GM19395 (cell line): ENCODE measurements at regions not wholly inside any gene's neighbourhood (a gene's known extent, or its start where the extent isn't known, plus 50 kb on each side); places are given as distances from the start of the nearest gene placed in this dataset.
"Not testable (repeated sequence)": the region's sequence is repeated elsewhere in the genome, so short reads cannot be mapped to it uniquely, and the experiment has no call there.

Source experiments
- ATAC-seq: cut with Tn5 transposase; IDR thresholded peaks from one replicate; pipeline ENCODE4 v1.9.1; 2021; ENCODE audit warnings: mild to moderate bottlenecking, moderate library complexity; ENCODE audit not compliant: unreplicated experiment

DNA sequence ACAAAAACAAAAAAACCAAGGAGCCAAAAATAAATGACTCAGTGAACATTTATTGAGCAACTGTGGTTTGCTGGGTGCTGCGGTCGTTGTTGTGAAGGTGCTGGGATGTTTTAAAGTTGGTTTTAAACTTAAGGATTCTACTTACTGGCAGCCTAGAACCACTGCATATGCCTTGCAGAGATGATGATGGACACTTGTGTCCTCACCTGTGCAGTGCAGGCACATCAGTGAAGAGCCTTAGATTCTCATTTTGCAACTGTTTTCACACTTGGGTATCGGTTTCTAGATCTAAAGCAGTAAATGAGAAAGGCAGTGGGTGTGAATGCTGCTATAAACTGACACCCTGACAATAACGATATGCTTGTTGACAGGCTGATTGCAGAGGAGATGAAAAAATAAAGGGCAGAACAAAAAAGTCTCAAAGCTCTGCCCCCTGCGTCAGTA, 68.8 kb downstream of the UTRN start:
- ATAC-seq: peak; percentile 78

DNA sequence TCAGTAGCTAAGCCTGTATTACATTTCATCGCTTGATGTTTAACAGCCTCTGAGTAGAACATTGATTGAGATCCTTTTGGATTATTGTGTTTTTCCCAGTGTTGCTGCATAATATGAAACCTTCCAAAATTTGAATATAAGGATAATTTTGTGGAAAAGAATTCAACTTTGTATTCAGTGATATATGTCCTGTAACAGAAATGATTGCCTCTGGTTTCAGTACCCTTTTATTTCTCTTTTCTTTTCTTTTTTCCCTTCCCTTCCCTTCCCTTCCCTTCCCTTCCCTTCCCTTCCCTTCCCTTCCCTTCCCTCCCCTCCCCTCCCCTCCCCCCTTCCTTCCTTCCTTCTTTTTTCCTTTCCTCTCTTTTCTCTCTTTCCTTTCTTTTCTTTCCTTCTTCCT, 74.6 kb downstream of the UTRN start:
- ATAC-seq: no peak

DNA sequence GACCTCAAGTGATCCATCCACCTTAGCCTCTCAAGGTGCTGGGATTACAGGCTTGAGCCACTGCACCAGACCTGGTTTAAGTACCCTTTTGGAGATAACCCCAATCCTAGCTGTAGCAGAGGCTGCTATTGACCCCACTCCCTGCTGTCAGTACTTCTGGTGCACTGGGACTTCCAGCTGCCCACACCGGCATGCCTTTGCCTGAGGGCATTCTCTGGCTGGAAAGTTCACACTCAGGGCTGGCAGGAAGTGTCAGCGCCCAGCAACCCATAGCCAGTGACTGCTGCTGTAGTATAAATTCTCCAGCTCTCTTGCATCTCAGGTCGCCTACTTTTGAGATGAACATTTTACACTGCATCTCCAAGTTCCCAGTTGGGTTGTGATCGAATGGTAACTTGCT, 75.3 kb downstream of the UTRN start:
- no peak for ATAC-seq

DNA sequence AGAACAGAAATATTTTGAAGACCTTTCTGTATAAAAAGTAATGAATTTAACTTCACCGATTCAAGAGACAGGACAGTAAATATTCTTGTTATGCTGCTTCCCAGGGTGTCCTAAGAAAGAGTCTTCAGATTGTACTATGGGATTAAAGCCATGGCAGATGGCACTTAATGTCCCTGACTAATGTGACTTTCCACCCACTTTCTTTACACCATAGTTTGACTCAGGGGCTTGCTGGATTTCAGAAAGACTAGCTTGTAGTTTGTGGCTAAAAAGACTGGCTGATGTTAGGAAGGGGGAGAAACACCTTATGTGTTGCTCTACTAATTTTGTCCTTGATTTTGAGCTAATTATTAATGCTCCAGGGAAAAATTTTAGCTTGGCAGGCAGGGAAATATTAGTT, 75.9 kb downstream of the UTRN start:
- ATAC-seq: no peak

DNA sequence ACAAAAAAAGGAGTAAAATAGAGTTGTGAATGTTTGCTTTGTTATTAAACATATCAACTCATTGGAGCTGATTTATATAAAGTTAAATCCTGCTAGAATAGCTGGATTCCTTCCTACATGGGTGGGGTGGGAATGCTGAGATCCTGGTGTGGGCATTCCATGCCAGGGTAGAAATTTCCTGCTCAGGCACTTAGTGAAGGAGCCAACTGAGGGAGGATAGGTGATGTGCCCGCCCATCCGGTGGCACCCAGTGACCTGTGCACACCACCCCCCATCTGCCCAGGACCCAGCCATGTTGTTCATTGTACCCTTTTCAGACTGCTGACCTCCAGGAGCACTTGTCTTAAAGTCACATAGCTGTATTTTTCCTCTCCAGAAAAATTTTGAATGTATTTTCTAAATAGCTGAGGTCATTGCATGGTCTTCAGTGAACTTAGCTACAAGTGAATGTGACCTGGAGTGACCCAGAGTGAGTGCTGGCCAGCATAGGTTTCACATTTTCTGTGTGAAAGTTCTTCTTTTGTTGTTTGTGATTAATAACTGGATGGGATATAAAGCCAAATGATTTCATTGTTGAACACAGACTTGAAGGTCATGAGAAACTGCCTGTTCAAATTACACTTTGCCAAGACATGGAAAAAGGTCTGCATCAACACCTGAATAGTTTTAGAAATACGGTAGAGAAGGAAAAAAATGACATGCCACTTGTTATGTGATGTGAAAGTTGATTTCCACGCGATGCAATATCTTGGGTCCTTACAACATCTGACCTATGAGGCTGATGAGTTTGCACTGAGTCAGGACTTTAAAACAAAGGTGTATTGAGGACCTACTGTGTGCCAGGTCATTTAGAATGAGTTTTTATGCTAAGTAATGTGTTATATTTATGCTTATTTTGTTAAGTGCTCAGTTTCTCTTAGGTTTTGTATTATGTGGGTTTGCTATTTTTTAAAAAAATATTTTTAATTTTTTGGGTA, 77.2 kb downstream of the UTRN start:
- ATAC-seq: no peak

DNA sequence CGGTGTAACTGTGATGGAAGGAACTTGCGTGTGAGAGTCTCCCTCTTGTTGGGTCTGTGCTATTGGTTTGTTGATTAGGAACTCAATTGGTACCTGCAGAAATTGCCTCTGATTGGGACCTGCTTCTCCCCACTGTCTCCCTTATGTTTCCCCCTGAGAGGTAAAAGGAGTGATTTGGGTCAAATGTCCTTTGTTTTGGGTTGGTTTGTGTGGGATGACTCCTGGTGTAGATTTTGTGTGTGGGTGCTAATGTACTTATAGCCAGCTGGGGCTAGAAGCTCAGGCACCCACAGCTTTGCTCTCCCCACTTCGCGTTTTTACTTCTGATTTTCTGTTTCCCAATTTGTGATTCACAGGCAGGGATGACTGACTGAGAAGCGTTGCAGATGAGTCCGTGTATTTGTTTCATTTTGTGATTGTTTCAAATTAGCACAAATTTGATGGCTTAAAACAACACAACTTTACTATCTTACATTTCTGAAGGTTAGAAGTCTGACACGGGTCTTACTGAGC, 79.1 kb downstream of the UTRN start:
- no peak for ATAC-seq

DNA sequence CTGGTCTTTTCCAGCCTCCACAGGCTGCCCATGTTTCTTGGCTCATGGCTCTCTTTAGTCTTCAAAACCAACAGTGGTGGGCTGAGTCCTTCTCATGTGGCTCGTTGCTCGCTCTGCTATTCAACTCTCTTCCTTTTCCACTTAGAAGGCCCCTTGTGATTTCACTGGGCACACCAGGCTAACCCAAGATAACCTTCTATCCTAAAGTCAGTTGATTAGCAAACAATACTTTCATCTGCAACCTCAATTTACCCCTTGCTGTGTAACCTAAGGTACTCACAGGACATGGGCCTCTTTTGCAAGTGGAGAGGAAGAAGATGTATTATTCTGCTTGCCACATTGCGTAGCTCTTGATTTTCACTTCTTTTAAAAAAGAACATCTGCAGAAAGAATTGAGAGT, 79.6 kb downstream of the UTRN start:
- ATAC-seq: no peak

DNA sequence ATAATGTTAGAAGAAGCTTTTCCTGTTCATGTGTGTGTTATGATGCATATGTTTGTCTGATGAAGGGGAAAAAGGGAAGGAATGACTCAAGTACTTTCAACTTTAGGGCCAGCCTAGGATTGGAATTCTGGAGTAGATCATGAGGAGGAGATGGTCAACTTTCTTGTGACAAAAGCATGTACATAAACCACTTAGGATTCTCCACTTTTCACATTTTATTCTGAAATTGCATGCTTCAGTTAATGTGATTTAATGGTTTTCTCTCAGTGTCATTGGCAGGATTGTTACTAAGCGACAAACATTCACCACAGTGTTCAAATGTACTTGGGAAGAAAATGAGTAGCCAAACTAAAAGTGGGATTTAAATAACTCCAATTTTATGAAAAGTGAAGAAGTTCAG, 80.1 kb downstream of the UTRN start:
- no peak for ATAC-seq

DNA sequence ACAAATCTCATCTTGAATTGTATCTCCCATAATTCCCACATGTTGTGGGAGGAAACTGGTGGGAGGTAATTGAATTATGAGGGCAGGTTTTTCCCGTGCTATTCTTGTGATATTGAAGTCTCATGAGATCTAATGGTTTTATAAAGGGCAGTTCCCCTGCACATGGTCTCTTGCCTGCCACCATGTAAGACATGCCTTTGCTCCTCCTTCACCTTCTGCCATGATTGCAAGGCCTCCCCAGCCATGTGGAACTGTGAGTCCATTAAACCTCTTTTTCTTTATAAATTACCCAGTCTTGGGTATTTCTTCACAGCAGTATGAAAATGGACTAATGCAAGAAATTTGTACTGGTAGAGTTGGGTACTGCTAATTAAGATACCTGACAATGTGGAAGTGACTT, 84.6 kb downstream of the UTRN start:
- not testable (repeated sequence) for ATAC-seq

DNA sequence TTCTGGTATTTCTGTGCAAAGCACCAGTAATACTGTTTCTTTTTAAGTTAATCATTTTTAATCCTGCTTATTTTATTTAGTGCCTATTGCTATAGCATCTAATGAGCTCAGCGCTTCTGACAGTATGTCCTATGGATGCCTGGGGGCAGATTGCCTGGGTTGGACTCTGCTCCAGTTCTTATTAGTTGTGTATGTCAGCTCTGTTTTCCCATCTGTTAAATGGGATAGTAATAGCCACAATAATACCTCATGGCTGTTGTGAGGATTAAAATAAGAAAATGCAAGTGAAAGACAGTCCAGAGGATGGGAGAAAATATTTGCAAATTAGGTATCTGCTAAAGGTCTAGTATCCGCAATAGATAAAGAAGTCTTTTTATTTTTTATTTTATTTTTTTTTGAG, 87.0 kb downstream of the UTRN start:
- ATAC-seq: no peak

DNA sequence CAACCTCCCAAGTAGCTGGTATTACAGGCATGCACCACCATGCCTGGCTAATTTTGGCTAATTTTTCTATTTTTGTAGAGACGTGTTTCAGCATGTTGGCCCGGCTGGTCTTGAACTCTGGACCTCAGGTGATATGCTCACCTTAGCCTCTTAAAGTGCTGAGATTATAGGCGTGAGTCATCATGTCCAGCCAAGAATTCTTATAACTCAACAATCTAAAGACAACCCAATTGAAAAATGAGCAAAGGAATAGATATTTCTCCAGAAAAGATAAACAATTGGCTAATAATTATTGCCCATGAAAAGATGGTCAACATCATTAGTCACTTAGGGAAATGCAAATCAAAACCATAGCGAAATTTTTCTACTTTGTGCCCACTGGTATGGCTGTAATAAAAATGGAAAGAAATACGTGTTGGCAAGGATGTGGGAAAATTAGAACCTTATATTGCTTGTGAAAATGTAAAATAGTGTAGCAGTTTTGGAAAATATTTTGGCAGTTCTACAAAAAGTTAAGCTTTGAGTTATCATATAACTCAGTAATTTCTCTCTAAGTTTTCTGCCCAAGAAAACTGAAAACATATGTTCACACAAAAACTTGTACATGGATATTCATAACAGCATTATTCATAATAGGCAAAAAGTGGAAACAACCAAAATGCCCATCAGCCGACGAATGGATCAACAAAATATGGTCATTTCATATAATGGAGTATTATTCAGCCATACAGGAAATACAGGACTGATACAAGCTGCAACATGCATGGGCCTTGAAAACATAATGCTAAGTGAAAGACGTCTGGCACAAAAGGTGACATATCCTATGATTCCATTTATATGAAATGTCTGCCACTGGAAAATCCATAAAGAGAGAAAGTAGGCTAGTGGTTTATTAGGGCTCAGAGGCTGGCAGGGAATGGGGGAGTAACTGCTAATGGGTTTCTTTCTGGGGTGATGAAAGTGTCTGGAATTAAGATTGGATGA, 87.8 kb downstream of the UTRN start:
- ATAC-seq: no peak

DNA sequence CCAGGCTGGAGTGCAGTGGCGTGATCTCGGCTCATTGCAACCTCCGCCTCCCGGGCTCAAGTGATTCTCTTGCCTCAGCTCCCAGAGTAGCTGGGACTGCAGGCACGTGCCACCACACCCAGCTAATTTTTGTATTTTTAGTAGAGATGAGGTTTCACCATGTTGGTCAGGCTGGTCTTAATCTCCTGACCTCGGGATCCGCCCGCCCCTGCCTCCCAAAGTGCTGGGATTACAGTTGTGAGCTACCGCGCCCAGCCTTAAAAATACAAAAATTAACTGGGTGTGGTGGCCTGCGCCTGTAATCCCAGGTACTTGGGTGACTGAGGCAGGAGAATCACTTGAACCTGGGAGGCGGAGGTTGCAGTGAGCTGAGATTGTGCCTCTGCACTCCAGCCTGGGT, 89.4 kb downstream of the UTRN start:
- not testable (repeated sequence) for ATAC-seq

DNA sequence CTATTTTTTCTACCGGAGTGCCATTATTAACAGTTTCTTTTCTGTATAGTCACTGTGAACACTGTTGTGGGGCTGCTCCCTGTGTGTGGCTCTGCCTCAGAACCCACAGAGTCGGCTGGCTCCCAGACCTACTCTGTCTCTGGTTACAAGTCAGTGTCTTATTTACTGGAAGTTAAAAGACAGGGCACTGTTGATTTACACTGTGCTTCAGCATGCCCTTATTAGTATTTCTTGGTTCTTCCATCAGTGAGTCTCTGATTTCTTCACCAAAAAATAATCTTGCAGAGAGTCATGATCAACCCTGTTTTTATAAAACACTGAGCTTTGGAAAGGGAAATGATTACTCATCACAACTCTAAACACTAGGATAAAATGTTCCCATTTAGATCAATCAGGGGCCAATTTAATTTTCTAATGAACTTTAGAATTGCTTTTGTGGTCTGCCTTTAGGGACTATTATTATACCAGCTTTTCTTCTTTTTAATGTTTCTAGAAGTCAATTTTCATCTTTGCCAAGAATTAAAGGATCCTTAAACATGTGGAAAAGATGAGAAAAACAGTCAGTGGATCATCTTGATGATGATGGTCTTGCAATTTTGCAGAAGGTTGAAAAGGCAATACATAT, 92.6 kb downstream of the UTRN start:
- ATAC-seq: no peak

DNA sequence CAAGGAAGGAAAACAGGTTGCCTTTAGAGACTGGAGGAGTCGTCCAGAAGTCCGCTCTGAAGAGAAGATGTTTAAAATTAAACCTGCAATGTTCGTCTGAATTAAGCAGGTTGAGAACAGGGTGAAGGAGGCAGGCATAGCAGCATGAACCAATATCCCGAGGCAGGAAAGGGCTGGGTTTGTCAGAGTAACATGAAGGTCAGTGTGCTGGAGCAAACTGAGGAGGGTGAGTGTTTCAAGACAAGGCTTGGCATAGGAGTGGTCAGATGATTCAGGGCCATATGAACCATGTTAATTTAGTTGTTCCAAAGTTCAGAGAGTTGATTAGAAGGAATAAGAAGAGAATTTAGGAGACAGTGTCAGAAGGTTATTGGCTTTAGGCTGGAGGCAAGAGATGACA, 93.3 kb downstream of the UTRN start:
- ATAC-seq: no peak

DNA sequence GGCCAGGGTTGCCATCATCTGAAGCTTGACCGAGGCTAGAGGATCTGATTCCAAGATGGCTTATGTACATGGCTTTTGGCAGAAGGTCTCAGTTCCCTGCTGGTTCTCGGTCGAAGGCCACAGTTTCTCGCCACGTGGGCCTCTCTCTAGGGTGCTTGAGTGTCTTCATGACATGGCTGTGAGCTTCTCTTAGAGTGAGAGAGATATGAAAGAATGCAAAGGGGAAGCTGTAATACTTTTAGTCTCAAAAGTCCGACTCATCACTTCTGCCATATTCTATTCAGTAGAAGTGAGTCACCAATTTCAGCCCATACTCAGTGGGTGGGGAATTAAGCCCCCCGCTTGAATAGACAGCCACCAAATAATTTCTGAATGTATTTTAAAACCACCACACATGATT, 94.2 kb downstream of the UTRN start:
- ATAC-seq: peak; percentile 61

DNA sequence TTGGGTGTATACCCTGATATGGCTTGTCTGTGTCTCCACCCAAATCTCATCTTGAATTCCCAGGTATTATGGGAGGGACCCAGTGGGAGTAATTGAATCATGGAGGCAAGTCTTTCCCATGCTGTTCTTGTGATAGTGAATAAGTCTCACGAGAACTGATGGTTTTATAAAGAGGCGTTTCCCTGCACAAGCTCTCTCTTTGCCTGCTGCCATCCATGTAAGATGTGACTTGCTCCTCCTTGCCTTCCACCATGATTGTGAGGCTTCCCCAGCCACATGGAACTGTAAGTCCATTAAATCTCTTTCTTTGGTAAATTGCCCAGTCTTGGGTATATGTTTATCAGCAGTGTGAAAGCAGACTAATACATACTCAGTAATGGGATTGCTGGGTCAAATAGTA, 96.4 kb downstream of the UTRN start:
- not testable (repeated sequence) for ATAC-seq

DNA sequence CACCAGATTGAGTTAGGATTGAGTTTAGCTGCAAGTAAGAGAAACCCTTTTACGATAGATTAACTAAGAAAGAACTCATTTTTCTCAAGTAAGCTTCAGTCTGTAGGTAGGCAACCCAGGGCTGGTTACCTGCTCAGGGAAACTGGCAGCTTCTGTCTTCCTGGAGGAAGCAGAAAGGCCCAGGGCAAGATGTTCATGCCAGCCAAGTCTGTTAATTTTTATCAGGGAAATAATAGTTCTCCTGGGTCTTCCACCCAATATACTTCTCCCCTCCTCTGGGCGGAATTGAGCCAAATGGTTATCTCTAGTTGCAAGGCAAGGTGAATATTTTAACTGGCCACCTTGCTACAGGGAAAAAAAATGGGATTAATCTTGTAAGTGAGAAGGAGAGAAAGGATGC, 98.2 kb downstream of the UTRN start:
- no peak for ATAC-seq

DNA sequence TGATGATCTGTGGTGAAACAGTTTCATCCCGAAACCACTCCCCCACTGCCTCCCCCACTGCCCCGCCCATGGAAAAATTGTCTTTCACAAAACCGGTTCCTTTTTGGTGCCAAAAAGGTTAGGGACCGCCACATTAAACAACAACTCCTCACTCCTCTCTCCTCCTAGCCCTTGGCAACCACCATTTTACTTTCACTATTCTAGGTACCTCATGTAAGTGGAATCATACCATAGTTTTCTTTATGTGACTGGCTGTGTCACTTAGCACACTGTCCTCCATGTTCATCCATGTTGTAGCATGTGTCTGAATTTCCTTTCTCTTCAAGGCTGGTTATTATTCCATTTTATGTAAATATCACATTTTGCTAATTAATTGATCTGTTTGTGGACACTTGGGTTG, 99.3 kb downstream of the UTRN start:
- no peak for ATAC-seq

DNA sequence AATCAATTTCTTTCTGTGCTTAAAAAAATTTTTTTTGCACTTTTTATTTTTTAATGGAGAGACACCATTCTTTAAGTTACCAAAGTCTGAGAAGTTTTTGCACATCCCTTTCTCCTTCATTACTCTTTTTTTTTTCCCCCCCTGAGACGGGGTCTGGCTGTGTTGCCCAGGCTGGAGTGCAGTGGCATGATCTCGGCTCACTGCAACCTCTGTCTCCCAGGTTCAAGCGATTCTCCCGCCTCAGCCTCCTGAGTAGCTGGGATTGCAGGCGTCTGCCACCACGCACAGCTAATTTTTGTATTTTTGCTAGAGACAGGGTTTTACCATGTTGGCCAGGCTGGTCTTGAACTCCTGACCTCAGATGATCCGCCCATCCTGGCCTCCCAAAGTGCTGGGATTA, 104.3 kb downstream of the UTRN start:
- ATAC-seq: not testable (repeated sequence)

DNA sequence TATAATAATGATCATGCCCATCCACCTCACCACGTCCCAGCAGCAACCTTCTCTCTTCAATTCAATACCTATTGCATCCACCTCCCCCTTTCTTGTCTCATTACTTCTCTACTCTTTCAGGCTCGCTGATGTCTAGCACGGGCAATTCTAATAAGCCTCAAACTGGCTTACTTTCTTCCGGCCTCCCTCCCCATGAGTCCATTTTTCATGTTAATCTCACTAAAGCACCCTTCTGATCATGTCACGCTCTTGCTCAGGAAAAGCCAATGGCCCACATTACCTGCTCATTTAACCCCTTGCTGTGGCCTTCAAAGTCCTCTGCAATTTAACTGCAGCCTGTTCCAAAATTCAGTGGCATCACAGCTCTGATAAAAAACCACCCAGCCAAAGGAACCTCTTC, 105.1 kb downstream of the UTRN start:
- no peak for ATAC-seq

DNA sequence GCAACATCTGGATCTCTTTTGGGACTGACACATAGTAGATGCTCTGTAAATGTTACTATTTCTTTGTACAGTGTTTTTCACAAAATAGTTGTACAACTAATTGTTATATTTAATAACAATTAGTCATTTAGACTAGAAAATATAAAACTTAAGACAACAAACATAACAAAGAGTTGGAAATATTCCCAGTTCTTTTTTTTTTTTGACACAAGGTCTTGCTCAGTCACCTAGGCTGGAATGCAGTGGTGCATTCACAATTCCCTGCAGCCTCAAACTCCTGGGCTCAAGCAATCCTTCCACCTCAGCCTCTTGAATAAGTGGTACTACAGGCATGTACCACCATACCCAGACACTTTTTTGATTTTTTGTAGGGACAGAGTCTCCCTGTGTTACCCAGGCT, 105.8 kb downstream of the UTRN start:
- no peak for ATAC-seq
